ENCODE measurements at regions not wholly inside any gene's neighbourhood (a gene's known extent, or its start where the extent isn't known, plus 50 kb on each side); places are given as distances from the start of the nearest gene placed in this dataset.

DNA sequence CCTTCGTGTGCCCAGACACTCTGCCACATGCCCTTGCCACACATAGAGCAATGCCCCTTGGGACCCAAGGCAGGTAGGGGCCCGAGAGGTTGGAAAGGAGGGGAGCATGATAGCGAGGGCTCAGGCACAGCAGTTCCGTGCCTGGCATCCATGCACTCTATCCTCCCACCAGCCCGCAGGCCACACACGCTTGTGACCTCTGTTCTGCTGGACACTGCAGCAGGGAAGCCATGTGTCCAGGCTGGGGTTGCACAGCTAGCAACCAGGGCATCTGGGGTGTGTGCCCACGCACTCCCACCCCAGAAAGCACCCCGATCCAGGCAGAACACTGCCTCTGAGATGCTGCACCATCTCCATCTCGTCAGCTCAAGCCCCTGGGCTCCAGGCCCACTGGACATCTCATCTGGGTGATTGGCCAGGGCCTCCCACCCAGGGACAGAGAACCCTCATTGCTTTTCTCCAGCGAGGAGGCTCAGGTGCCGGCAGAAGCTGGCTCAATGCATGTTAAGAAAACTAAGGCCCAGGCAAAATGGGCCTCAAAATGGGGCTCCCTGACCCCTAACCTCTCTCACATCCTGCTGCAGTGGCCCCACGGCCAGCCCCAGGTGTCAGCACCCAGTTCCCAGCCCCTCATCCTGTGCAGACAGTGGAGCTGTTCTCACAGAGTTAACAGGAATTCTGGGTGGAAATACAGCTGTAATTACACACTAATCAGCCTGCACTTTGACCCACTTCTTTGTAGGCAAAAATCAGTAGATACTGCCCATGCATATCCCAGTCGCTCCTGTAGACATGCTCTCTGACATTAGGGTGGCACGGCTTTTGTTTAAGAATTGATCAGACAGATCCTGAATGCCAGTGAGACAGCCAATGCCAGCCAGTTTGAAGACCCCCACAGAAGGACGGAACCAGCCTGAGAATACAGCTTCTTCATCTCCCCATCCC is 173.9 kb upstream of the B3GAT1 start:
- ATAC-seq: no peak

DNA sequence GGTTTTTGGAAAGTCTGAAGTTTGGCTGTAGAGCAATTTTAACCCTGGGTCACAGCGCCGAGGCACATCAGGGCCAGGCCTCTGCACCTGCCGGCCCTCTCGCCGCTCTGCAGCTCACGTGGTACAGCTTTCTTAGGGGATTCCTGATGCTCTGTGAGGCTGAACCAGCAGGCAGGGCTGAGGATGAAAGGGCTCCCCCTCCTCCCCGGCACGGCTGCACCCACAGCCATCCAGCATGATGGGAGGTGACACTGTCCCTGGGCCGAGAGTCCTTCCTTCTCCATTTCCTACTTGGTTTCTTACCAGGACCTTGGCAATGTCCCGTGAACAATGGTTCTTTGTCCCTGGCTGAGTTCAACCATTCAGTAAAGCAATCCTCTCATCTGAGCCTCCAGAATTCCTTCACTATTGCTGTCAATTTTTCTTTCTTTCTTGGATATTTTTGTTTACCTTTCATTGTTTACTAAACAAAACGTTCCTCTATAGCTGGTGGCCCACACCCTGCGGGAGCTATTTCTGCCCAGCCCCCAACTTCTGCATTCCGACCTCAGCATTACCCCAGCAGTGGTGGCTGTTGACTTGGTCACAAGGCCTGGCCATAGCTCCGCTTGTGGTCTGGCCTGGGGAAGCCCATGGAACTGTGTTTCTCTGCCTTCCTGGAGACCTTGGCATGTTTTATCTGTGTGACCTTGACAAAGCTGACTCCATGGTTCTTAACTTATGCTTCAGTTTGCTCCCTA is 172.8 kb upstream of the B3GAT1 start:
- no peak for ATAC-seq

GRCh38 chr11:134584001-134584561 is 172.0 kb upstream of the B3GAT1 start:
- ATAC-seq: no peak

- no peak for ATAC-seq
Observed at GRCh38 chr11:134583397-134583990, 171.5 kb upstream of the B3GAT1 start.

DNA sequence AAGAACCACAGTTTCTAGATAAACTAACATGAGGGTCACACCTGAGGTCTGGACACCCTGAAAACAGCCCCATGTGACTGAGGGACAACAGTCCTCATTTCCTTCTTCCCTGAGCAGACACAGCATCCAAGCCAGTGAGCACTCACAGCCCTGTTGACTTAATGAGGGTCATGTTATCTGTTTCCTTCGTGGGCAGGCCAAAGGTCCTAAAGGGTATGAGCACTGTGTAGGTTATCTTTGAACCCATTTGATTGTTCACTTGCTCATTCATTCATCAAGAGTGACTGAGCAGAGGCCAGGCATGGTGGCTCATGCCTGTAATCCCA is 170.7 kb upstream of the B3GAT1 start:
- no peak for ATAC-seq

DNA sequence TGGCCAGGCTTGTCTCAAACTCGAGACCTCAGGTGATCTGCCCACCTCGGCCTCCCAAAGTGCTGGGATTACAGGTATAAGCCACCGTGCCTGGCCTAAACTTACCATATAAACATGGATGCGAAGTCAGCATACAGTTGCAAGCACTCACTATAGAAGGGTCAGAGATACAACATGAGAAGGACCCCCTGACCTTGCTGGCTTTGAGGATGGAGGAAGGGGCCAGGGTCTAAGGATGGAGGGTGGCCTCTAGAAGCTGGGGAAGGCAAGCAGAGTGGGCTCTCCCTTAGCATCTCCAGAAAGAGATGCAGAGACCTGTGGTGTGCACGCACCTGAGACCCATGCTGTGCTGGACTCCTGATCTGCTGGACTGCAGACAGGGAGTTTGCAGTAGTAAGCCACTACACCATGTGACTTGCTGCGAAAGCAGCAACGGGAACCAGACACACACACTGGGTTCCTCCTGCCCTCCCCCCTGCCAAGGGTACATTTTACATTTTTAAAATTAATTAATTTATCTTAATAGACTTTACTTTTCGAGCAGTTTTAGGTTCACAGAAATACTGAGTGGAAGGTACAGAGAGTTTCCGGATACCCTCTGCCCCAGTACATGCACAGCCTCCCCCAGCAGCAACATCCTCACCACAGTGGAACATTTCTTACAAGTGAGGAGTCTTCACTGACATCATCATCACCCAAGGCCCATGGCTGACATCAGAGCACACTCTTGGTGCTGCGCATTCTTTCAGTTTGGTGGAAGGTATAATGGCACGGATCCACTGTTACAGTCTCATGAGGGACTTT is 170.1 kb upstream of the B3GAT1 start:
- no peak for ATAC-seq

- ATAC-seq: no peak
Observed at GRCh38 chr11:134581121-134581626, 169.1 kb upstream of the B3GAT1 start.

GRCh38 chr11:134580610-134580975 is 168.6 kb upstream of the B3GAT1 start:
- no peak for ATAC-seq

DNA sequence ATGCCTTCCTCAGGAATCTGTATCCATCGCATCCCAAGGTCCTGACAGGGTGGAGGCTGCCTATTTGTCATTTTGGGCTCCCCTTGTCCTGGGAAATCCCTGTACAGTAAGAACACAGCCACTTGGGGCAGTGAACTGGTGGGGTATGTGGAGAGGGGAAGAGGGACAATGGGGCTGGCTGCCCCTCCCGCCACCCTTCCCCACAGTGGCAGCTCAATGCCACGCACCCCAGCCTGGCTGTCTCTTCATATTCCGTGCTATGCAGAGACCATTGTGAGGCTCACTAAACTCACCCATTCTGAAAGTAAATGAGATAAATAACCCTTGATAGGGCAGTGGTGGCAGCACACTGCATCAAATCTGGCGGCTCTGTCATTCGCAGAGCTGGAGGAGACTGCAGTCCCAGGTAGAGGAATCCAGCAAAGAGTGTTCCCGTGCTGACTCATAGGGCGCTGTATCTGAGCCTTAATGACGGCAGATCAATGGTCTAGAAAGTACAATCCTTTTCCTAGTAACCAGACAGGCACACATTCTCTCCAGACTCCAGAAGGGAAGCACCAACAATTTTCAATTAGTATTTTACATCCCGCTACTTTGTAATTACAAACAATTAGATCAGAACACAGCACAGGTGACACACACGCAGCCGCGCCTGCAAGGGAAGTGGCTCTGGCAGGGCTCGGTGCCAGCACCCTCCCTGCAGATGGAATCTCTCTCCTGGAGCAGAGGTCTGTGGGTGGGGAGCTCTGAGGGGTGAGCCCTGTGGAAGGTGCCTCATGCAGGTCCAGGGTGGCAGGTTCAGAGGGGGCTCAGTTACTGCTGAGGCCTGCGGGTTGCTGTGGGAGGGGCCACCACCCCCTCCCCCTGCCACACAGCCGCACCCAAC is 167.9 kb upstream of the B3GAT1 start:
- ATAC-seq: no peak

GRCh38 chr11:134578807-134579723 is 167.0 kb upstream of the B3GAT1 start:
- peak in 1 of 2 donors; percentile 25 for ATAC-seq

DNA sequence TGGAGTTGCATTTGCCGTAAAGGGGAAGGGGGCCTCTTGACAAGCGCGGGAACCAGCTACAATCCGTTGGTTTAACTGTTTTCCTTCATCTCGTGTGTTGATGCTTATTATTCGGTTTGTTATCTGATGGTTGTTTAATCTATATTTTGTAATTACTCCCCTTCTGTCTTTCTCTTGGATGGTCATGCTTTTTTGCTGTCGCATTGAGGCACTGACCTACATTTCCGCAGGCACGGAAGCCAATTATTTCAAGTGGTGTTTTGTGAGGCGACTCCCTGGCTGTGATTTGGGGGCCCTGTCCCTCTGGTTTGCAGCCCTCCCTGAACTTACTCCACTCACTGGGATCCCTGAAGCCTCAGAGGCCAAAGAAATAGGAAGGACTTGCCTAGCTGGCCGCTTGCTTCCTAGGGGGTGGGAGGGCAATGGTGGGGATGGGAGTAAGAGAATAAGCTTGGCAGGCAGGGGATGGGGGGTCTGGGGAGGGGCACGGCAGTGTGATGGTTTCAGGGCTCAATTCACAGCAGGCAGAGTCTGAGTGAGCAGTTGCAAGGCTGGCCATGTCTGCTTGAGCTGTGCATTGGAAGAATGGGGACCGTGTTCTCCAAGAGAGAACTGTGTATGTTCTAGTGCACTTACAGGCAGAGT is 165.8 kb upstream of the B3GAT1 start:
- ATAC-seq: no peak

GRCh38 chr11:134576721-134577171 is 164.7 kb upstream of the B3GAT1 start:
- ATAC-seq: no peak

- ATAC-seq: no peak
Observed at GRCh38 chr11:134576286-134576685, 164.2 kb upstream of the B3GAT1 start.

DNA sequence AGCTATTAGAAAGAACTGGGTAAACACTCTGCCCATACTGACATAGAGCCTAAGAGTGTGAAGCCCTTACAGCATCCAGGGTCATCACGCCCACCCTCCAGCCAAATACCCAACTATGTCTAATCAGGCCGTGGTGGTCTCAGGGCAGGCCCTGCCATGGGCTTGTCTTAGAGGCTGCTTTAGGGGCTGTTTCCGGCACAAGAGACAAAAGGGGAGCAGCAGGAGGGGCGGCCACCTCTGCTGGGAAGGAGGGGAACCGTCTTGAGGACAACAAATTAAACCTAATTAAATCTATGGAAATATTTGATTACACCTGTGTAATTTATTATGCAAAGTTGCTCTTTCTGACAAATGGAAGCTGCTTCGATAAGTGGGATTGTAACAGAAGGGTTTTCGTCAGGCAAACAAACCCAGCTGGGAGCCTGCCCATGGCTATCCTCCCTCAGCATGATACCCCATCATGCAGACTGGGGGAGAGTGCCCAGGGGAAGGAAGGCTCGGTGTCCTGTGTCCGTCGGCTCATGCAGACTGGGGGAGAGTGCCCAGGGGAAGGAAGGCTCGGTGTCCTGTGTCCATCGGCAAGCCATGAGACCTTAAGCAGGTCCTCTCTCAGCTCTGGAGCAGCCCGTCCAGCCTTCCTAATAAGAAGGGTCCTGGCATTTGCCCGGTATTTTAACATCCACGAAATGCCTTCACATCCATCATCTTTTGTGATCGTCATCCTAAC is 163.6 kb upstream of the B3GAT1 start:
- ATAC-seq: no peak

DNA sequence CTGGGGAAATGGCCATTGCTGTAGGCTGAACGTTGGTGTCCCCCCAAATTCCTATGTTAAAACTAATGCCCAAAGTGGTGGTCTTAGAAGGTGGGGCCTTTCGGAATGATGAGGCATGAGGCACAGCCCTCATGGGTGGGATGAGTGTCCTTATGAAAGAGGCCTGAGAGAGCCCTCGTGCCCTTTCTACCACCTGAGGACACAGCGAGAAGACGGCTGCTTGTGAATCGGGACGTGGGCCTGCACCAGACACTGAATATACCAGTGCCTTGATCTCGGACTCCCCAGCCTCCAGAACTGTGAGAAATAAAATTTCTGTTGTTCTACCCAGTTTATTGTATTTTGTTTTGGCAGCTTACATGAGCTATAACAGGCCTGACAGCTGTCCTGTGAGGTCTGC is 162.9 kb upstream of the B3GAT1 start:
- no peak for ATAC-seq

- no peak for ATAC-seq
Observed at GRCh38 chr11:134574425-134574824, 162.4 kb upstream of the B3GAT1 start.

- ATAC-seq: no peak
Observed at GRCh38 chr11:134573857-134574256, 161.8 kb upstream of the B3GAT1 start.

- ATAC-seq: no peak
Observed at GRCh38 chr11:134572741-134573675, 161.0 kb upstream of the B3GAT1 start.

Measured in activated CD4-positive, CD25-positive, alpha-beta regulatory T cell treated with anti-CD3 and anti-CD28 coated beads, Interleukin-2, amount 50 U/mL, for 24 hours (primary cell).